ENCODE measurements at regions not wholly inside any gene's neighbourhood (a gene's known extent, or its start where the extent isn't known, plus 50 kb on each side); places are given as distances from the start of the nearest gene placed in this dataset.

GRCh38 chr13:33891196-33891742 is 73.3 kb downstream of the RFC3 start:
- DNase-seq (ENCODE audit: low spot score), result no peak

GRCh38 chr13:33893559-33893958 is 75.6 kb downstream of the RFC3 start:
- no peak for DNase-seq (ENCODE audit: low spot score)

GRCh38 chr13:33904431-33904830 is 86.5 kb downstream of the RFC3 start:
- no peak for DNase-seq (ENCODE audit: low spot score)

GRCh38 chr13:33908116-33908515 is 90.2 kb downstream of the RFC3 start:
- DNase-seq (ENCODE audit: low spot score), result no peak

GRCh38 chr13:33910255-33910654 is 92.3 kb downstream of the RFC3 start:
- DNase-seq (ENCODE audit: low spot score), result no peak

- DNase-seq (ENCODE audit: low spot score), result no peak
Observed at GRCh38 chr13:33911521-33911920, 93.6 kb downstream of the RFC3 start.

- no peak for DNase-seq (ENCODE audit: low spot score)
Observed at GRCh38 chr13:33913829-33914228, 95.9 kb downstream of the RFC3 start.

GRCh38 chr13:33917190-33917589 is 99.2 kb downstream of the RFC3 start:
- DNase-seq (ENCODE audit: low spot score), result no peak

- DNase-seq (ENCODE audit: low spot score), result peak; percentile 89
Observed at GRCh38 chr13:33918199-33918932, 100.4 kb downstream of the RFC3 start.

- DNase-seq (ENCODE audit: low spot score), result no peak
Observed at GRCh38 chr13:33919120-33919519, 101.2 kb downstream of the RFC3 start.

GRCh38 chr13:33925563-33925962 is 107.6 kb downstream of the RFC3 start:
- no peak for DNase-seq (ENCODE audit: low spot score)

- peak; percentile 41 for DNase-seq (ENCODE audit: low spot score)
Observed at GRCh38 chr13:33927315-33927714, 109.4 kb downstream of the RFC3 start.

GRCh38 chr13:33931397-33932311 is 113.7 kb downstream of the RFC3 start:
- DNase-seq (ENCODE audit: low spot score), result peak; percentile 21

- no peak for DNase-seq (ENCODE audit: low spot score)
Observed at GRCh38 chr13:33932769-33933406, 114.9 kb downstream of the RFC3 start.

- no peak for DNase-seq (ENCODE audit: low spot score)
Observed at GRCh38 chr13:33933810-33934209, 115.9 kb downstream of the RFC3 start.

- DNase-seq (ENCODE audit: low spot score), result no peak
Observed at GRCh38 chr13:33934343-33934742, 116.4 kb downstream of the RFC3 start.

GRCh38 chr13:33934951-33935371 is 117.0 kb downstream of the RFC3 start:
- DNase-seq (ENCODE audit: low spot score), result no peak

- no peak for DNase-seq (ENCODE audit: low spot score)
Observed at GRCh38 chr13:33935969-33936368, 118.0 kb downstream of the RFC3 start.

- DNase-seq (ENCODE audit: low spot score), result no peak
Observed at GRCh38 chr13:33937373-33938098, 119.6 kb downstream of the RFC3 start.

- no peak for DNase-seq (ENCODE audit: low spot score)
Observed at GRCh38 chr13:33940256-33940655, 122.3 kb downstream of the RFC3 start.

GRCh38 chr13:33940898-33941297 is 122.9 kb downstream of the RFC3 start:
- DNase-seq (ENCODE audit: low spot score), result no peak

GRCh38 chr13:33945477-33945876 is 127.5 kb downstream of the RFC3 start:
- no peak for DNase-seq (ENCODE audit: low spot score)
